Upper lobe of left lung (tissue), 6 donors: ENCODE measurements at regions not wholly inside any gene's neighbourhood (a gene's known extent, or its start where the extent isn't known, plus 50 kb on each side); places are given as distances from the start of the nearest gene placed in this dataset.
A peak's percentile ranks its signal among the peaks of the same experiment; 100 is the strongest.

ENCODE experiments used
- ATAC-seq, 2 donors: fragments of 200-7000 bp; cut with Tn5 transposase; one replicate each; pipeline ENCODE4 v1.9.1; 2022; ENCODE audit warnings: mild to moderate bottlenecking in 2 of 2, moderate library complexity in 2 of 2; ENCODE audit not compliant: low FRiP score in 2 of 2
- DNase-seq, 2 donors: peaks; one replicate each; pipeline ENCODE4 v3.0.0-alpha.2; 2019 to 2020
- H3K27ac ChIP-seq, 4 donors: fragments of 200-600 bp; sonication (generic); one replicate each; pipeline ENCODE4 v1.5.1; 2016 to 2019
- H3K27me3 ChIP-seq, 4 donors: fragments of 200-600 bp; sonication (generic); one replicate each; pipeline ENCODE4 v1.5.1; 2017 to 2019
- H3K36me3 ChIP-seq, 4 donors: fragments of 200-600 bp; sonication (generic); one replicate each; pipeline ENCODE4 v1.5.1; 2016 to 2019
- H3K4me1 ChIP-seq, 4 donors: fragments of 200-600 bp; sonication (generic); one replicate each; pipeline ENCODE4 v1.5.1; 2018 to 2019
- H3K4me3 ChIP-seq, 4 donors: fragments of 200-600 bp; sonication (generic); one replicate each; pipeline ENCODE4 v1.5.1; 2017 to 2019; ENCODE audit warnings: mild to moderate bottlenecking in 2 of 4, moderate library complexity in 1 of 4
- H3K9me3 ChIP-seq, 4 donors: fragments of 200-600 bp; sonication (generic); one replicate each; pipeline ENCODE4 v1.5.1; 2018 to 2019
- EP300 ChIP-seq, 4 donors: sonication (generic); formaldehyde crosslinking; IDR thresholded peaks; one replicate each; pipeline ENCODE4 v1.5.1; 2017; ENCODE audit warnings: antibody characterized with exemption in 4 of 4, control low read depth in 2 of 4
- POLR2A ChIP-seq, 4 donors: fragments of 450-650 bp; IDR thresholded peaks; one replicate each; pipeline ENCODE4 v1.5.1; 2016 to 2017; ENCODE audit warnings: antibody characterized with exemption in 4 of 4, mild to moderate bottlenecking in 2 of 4
- POLR2AphosphoS5 ChIP-seq, 2 donors: sonication (generic); formaldehyde crosslinking; IDR thresholded peaks; one replicate each; pipeline ENCODE4 v1.5.1; 2017; ENCODE audit warnings: antibody characterized with exemption in 2 of 2
- WGBS, 2 donors: methylation state at CpG; one replicate each; pipeline ENCODE4 v1.1.5; 2017 to 2018; 5-methylcytosine and 5-hydroxymethylcytosine counted together
- small RNA-seq, 4 donors: library from RNA; depleted of rRNA; stranded (forward); fragments of <200 nt; gene quantifications; one replicate each; pipeline ENCODE3, GENCODE V24; 2016
- TF ChIP-seq, protein P1 (sequence below), 6 experiments: fragments of 450-650 bp in 4 of 6; fragments of 200-600 bp in 2 of 6; sonication (generic) in 2 of 6; IDR thresholded peaks; one replicate each; pipeline ENCODE4 v1.5.1; 2016 to 2019; ENCODE audit warnings: antibody characterized with exemption in 6 of 6
- donor health status: DM: no; HTN: no; CAD: no; lungs with moderate emphysema.
- donor health status: DM: no; HTN: yes; CAD: no; lungs with severe emphysema.

DNA sequence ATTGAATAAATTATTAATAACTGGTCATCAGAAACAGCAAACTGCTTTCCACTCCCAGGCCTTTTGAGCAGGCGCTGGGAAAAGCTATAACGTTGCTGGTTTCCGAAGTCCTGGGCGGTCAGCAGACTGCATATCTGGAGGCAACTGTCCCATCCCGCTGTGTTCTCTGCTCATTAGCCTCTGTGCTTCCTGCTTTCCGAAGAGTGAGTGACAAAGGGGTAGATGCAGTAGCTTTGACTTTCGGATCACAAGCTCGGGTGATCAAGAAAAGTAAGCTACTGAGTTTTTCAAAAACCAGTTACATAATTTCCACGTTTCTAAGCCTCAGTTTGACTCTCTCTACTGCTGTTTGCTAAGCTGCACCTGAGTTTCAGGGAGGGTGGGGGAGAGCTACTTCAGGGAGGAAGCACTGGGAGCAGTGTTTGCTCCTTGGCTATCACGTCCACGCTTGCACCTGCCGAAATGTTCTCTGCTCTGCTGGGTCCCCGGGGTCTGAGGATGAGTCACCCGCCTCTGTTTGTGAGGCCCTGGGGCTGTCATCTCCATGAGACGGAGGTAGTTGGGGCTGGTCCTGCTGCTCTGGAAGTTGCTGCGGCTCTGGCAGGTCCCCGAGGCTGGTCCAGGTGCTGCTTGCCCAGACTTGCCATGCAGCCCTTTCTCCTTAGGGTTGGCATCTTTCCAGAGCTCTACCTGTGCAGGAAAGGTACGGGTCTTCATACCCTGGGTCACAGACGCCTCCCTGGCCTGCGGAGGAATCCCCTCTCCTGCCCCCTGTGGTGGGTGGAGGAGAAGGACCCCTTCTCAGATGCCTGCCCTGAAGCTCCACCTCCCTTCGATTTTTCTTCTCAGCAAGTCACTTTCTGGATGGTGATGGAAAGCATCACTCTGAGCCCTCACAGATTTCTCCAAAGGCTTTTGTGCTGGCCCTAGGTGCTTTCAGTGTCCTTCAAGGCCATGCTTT lies 220.0 kb downstream of the QKI start:
- Histone ChIP-seq H3K27me3 (no peaks in the 10 kb centered on the region), H3K36me3 (no peaks in the 10 kb centered on the region), H3K27ac (no peak overlapping the region), H3K4me3 (no peak overlapping the region), H3K4me1 (no peaks in the 10 kb centered on the region), H3K9me3 (peaks cover 0 to 4% (median 0%) of the 10 kb centered on the region in 4 donors)
- TF ChIP-seq POLR2A (IDR thresholded peaks at IDR 0.05) = no peak
- TF ChIP-seq POLR2AphosphoS5 (IDR thresholded peaks at IDR 0.05) = no peak
- TF ChIP-seq, protein P1, sequence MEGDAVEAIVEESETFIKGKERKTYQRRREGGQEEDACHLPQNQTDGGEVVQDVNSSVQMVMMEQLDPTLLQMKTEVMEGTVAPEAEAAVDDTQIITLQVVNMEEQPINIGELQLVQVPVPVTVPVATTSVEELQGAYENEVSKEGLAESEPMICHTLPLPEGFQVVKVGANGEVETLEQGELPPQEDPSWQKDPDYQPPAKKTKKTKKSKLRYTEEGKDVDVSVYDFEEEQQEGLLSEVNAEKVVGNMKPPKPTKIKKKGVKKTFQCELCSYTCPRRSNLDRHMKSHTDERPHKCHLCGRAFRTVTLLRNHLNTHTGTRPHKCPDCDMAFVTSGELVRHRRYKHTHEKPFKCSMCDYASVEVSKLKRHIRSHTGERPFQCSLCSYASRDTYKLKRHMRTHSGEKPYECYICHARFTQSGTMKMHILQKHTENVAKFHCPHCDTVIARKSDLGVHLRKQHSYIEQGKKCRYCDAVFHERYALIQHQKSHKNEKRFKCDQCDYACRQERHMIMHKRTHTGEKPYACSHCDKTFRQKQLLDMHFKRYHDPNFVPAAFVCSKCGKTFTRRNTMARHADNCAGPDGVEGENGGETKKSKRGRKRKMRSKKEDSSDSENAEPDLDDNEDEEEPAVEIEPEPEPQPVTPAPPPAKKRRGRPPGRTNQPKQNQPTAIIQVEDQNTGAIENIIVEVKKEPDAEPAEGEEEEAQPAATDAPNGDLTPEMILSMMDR (IDR thresholded peaks at IDR 0.05) = no peak
- no peak for TF ChIP-seq EP300 (IDR thresholded peaks at IDR 0.05)
- 72 to 84% methylated on average over 17 to 21 of the region's 21 CpGs for WGBS, 2 donors
- DNase-seq = no peak
- no peak for ATAC-seq

DNA sequence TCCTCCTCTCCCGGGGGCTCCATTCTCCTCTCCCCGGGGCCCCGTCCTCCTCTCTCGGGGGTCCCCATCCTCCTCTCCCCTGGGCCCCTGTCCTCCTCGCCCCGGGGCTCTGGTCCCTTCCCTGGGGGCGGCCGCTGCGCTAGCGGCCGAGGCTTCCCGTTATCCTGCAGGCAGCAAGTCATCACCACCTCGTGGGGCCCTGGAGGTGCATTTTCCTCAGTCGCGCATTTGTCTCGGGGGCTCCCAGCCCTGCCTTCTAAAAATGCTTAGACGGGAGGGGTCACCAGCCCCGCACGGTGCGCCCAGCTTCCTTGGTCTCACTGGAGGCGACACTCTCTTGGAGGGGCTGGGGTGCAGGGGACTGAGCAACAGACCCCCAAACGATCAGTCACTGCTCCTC lies 216.5 kb downstream of the QKI start:
- TF ChIP-seq POLR2AphosphoS5 (IDR thresholded peaks at IDR 0.05) (no peak), EP300 (IDR thresholded peaks at IDR 0.05) (no peak), POLR2A (IDR thresholded peaks at IDR 0.05) (no peak)
- TF ChIP-seq, protein P1 (IDR thresholded peaks at IDR 0.05) = no peak
- Histone ChIP-seq H3K27ac (no peak overlapping the region), H3K9me3 (peaks cover 0 to 7% (median 0%) of the 10 kb centered on the region in 4 donors)

DNA sequence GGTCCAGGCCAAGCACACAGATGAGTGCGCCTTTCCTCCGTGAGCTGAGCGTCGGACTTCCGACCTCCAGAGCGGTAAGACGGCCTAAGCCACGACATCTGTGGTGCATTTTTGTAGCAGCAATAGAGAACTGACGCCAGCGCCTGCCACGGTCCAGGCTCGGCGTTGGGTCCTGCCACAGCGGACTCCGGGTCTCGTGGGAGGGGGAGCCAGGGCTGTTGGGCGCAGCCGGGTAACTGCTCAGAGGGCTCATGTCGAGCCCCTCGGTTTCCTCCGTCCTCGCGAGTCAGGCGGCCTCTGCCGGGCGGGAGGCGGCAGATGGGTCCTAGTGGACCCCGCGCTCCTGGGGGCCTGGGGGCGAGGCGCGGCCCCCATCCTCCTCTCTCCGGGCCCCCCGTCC lies 216.1 kb downstream of the QKI start:
- H3K27me3 ChIP-seq = no peaks in the 10 kb centered on the region
- ATAC-seq (no peak), DNase-seq (peak in 1 of 2 donors; percentile 64)
- H3K9me3 ChIP-seq = peaks cover 0 to 7% (median 0%) of the 10 kb centered on the region in 4 donors
- WGBS, 2 donors = 31 to 47% methylated on average over 21 to 31 of the region's 34 CpGs
- no peaks in the 10 kb centered on the region for H3K4me1 ChIP-seq
- no peak overlapping the region for H3K4me3 ChIP-seq
- H3K27ac ChIP-seq = no peak overlapping the region
- no peaks in the 10 kb centered on the region for H3K36me3 ChIP-seq
- no peak for TF ChIP-seq POLR2A (IDR thresholded peaks at IDR 0.05)
- TF ChIP-seq POLR2AphosphoS5 (IDR thresholded peaks at IDR 0.05) = no peak
- no peak for TF ChIP-seq EP300 (IDR thresholded peaks at IDR 0.05)
- TF ChIP-seq, protein P1 (IDR thresholded peaks at IDR 0.05) = no peak

More for the DNA sequence above, 216.5 kb downstream of the QKI start:
- Histone ChIP-seq H3K27me3 (no peaks in the 10 kb centered on the region), H3K36me3 (no peaks in the 10 kb centered on the region), H3K4me3 (no peak overlapping the region), H3K4me1 (no peaks in the 10 kb centered on the region)
- WGBS, 2 donors = 43 to 54% methylated on average over 16 to 19 of the region's 22 CpGs
- DNase-seq (peak in 1 of 2 donors; percentile 60), ATAC-seq (no peak)

DNA sequence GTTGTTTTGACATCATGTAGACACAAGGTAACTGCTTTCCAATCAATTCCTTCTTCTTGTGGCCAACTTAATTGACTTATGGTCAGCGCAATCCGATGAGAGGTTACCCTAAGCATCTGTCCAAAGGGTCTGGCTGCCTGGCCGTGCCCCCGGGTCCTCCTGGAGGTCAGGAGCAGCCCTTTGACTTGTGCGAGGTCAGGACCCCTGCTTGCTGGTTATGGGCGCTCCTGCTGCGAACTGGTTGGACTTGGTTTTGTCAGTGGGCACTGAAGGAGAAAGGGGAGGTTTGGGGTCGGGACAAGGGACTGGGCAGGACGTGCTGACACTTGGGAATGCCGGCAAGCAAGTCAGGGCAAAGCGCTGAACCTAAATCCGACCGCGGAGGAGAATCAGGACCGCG lies 215.6 kb downstream of the QKI start:
- no peak overlapping the region for H3K4me3 ChIP-seq
- 73 to 83% methylated on average over 14 to 16 of the region's 16 CpGs for WGBS, 2 donors
- DNase-seq (peak in 1 of 2 donors; percentile 46), ATAC-seq (no peak)
- no peak for TF ChIP-seq POLR2A (IDR thresholded peaks at IDR 0.05)
- no peaks in the 10 kb centered on the region for H3K36me3 ChIP-seq
- H3K27me3 ChIP-seq = no peaks in the 10 kb centered on the region
- peaks cover 0 to 7% (median 0%) of the 10 kb centered on the region in 4 donors for H3K9me3 ChIP-seq
- no peak overlapping the region for H3K27ac ChIP-seq
- H3K4me1 ChIP-seq = no peaks in the 10 kb centered on the region

Small RNA genes lying in the stretch of these regions (small RNA-seq; reads per million reads assigned to genes)
- gene RN7SL366P = 0 reads per million in 4 donors
